ENCODE measurements at regions not wholly inside any gene's neighbourhood (a gene's known extent, or its start where the extent isn't known, plus 50 kb on each side); places are given as distances from the start of the nearest gene placed in this dataset.
"Not testable (repeated sequence)": the region's sequence is repeated elsewhere in the genome, so short reads cannot be mapped to it uniquely, and the experiment has no call there.

DNA sequence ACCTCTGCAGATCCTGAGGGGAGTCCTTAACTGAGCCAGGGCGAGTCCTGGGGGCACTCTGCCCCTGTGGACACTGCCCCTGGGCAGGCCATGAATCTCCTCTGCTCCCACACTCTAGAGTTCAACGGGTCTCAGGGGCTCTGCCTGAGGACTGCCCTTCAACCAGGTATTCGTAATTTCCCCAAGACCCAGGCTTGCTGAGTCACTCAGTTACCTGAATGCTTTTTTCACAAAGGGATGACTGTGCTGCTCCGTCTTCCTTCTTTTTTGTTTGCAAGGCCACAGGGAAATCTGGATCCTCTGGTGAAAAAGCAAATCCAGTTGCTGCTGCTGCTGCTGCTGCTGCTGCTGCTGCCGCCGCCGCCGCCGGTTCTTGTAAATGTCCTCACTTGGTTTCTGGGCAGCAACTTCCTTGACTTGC, 157.2 kb upstream of the FAM20C start:
- TF ChIP-seq POLR2AphosphoS5 (IDR thresholded peaks at IDR 0.05); SMC3 (conservative IDR thresholded peaks at IDR 0.05; ENCODE audit: poor library complexity); CTCF (IDR thresholded peaks at IDR 0.05; ENCODE audit: poor library complexity, severe bottlenecking); RAD21 (conservative IDR thresholded peaks at IDR 0.05); TAF1 (IDR thresholded peaks at IDR 0.05; ENCODE audit: low read depth); EZH2 (IDR thresholded peaks at IDR 0.05; ENCODE audit: borderline replicate concordance, insufficient read depth, low read length, poor library complexity, severe bottlenecking); REST (IDR thresholded peaks at IDR 0.05; ENCODE audit: borderline replicate concordance); MXI1 (conservative IDR thresholded peaks at IDR 0.05; ENCODE audit: poor library complexity, severe bottlenecking): not testable (repeated sequence)

Measured in neural cell (in vitro differentiated cells).